Neural crest cell (in vitro differentiated cells): ENCODE measurements at regions not wholly inside any gene's neighbourhood (a gene's known extent, or its start where the extent isn't known, plus 50 kb on each side); places are given as distances from the start of the nearest gene placed in this dataset.
"Not testable (repeated sequence)": the region's sequence is repeated elsewhere in the genome, so short reads cannot be mapped to it uniquely, and the experiment has no call there.

Source experiments
- DNase-seq: peaks from one replicate; pipeline ENCODE4 v3.0.0; 2021; ENCODE audit warnings: low read depth, mixed read lengths, low spot score
- H3K27ac Mint-ChIP-seq: one replicate; pipeline ENCODE4 v1.8.0; 2021; ENCODE audit warnings: mild to moderate bottlenecking, mixed read lengths; ENCODE audit not compliant: unreplicated experiment
- H3K27me3 Mint-ChIP-seq: 2 replicates; pipeline ENCODE4 v1.8.0; 2021; ENCODE audit warnings: low read depth, mild to moderate bottlenecking, mixed read lengths
- H3K36me3 Mint-ChIP-seq: 2 replicates; pipeline ENCODE4 v1.8.0; 2021; ENCODE audit warnings: low read depth, mild to moderate bottlenecking, mixed read lengths
- H3K4me1 Mint-ChIP-seq: 2 replicates; pipeline ENCODE4 v1.8.0; 2021; ENCODE audit warnings: mixed read lengths
- H3K4me3 Mint-ChIP-seq: one replicate; pipeline ENCODE4 v1.8.0; 2021; ENCODE audit warnings: mild to moderate bottlenecking, mixed read lengths
- H3K9me3 Mint-ChIP-seq: 2 replicates; pipeline ENCODE4 v1.8.0; 2021; ENCODE audit warnings: mixed read lengths
- CTCF ChIP-seq: fragments of 200-600 bp; sonication (generic); conservative IDR thresholded peaks from 2 replicates; pipeline ENCODE4 v1.5.0; 2021; ENCODE audit warnings: antibody characterized with exemption, mild to moderate bottlenecking

GRCh38 chr4:43496602-43497001 lies 604.1 kb downstream of the GRXCR1 start:
- Mint-ChIP-seq H3K36me3 (no peaks in the 10 kb centered on the region), H3K9me3 (no peaks in the 10 kb centered on the region), H3K4me3 (no peak overlapping the region), H3K27ac (no peak overlapping the region), H3K4me1 (no peaks in the 10 kb centered on the region), H3K27me3 (peaks cover 2% of the 10 kb centered on the region)
- TF ChIP-seq CTCF, result no peak
- no peak for DNase-seq

- not testable (repeated sequence) for DNase-seq, H3K4me1 Mint-ChIP-seq, H3K9me3 Mint-ChIP-seq, H3K36me3 Mint-ChIP-seq, H3K27ac Mint-ChIP-seq, H3K4me3 Mint-ChIP-seq, H3K27me3 Mint-ChIP-seq
These were observed 613.3 kb downstream of the GRXCR1 start for GRCh38 chr4:43505823-43506222.

- H3K4me3 Mint-ChIP-seq, result no peak overlapping the region
- no peak for TF ChIP-seq CTCF
- no peaks in the 10 kb centered on the region for H3K27me3 Mint-ChIP-seq
- H3K9me3 Mint-ChIP-seq, result peaks cover 12% of the 10 kb centered on the region
- no peak overlapping the region for H3K27ac Mint-ChIP-seq
- no peak for DNase-seq
- H3K36me3 Mint-ChIP-seq, result no peaks in the 10 kb centered on the region
- H3K4me1 Mint-ChIP-seq, result no peaks in the 10 kb centered on the region
These were observed 619.7 kb downstream of the GRXCR1 start for GRCh38 chr4:43512253-43512652.

GRCh38 chr4:43525646-43526045 lies 633.1 kb downstream of the GRXCR1 start:
- no peaks in the 10 kb centered on the region for H3K4me1 Mint-ChIP-seq
- H3K4me3 Mint-ChIP-seq, result no peak overlapping the region
- H3K27ac Mint-ChIP-seq, result no peak overlapping the region
- H3K27me3 Mint-ChIP-seq, result no peaks in the 10 kb centered on the region
- TF ChIP-seq CTCF, result no peak
- DNase-seq, result no peak
- no peaks in the 10 kb centered on the region for H3K36me3 Mint-ChIP-seq
- H3K9me3 Mint-ChIP-seq, result no peaks in the 10 kb centered on the region

DNA sequence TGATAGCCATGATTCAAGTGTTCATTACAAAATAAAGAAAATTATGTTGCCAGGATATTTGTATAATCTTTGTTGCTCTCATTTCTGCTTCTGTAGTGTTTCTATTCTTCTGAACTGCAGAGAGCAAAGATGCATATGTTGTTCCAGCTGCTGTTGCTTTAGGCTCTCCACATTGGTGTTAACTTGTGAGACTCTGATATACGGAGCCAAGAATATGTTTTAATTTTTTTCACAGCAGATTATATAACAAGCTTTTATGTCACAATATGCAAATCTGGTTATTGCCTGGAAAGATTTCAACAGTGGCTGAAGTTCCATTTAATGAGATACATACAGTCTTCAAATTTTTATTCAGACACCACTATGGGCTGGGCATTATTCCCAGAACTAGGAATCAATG lies 655.0 kb downstream of the GRXCR1 start:
- Mint-ChIP-seq H3K4me3 (no peak overlapping the region), H3K27me3 (no peaks in the 10 kb centered on the region), H3K9me3 (peaks cover 8% of the 10 kb centered on the region), H3K27ac (no peak overlapping the region), H3K36me3 (peaks cover 1% of the 10 kb centered on the region), H3K4me1 (no peaks in the 10 kb centered on the region)
- TF ChIP-seq CTCF, result no peak
- no peak for DNase-seq

DNA sequence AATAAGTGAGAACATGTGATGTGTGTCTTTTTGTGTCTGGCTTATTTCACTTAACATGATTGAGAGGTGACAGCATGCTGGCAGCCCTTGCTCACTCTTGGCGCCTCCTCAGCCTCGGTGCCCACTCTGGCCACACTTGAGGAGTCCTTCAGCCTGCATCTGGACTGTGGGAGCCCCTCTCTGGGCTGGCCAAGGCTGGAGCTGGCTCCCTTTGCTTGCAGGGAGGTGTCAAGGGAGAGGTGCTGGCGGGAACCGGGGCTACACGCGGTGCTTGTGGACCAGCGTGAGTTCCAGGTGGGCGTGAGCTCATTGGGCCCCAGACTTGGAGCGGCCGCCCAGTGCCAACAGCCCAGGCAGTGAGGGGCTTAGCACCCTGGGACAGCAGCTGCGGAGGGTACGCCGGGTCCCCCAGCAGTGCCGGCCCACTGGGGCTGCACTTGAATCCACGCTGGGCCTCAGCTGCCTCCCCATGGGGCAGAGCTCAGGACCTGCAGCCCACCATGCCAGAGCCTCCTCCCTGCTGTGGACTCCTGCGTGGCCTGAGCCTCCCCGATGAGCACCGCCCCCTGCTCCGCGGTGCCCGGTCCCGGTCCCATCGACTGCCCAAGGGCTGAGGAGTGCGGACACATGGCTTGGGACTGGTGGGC lies 658.6 kb downstream of the GRXCR1 start:
- H3K27me3 Mint-ChIP-seq, result no peaks in the 10 kb centered on the region
- peaks cover 20% of the 10 kb centered on the region for H3K9me3 Mint-ChIP-seq
- no peak overlapping the region for H3K4me3 Mint-ChIP-seq
- peaks cover 6% of the 10 kb centered on the region for H3K36me3 Mint-ChIP-seq
- H3K4me1 Mint-ChIP-seq, result no peaks in the 10 kb centered on the region
- H3K27ac Mint-ChIP-seq, result peak overlapping the region; percentile 54
- no peak for TF ChIP-seq CTCF
- DNase-seq, result no peak
